ENCODE measurements at regions not wholly inside any gene's neighbourhood (a gene's known extent, or its start where the extent isn't known, plus 50 kb on each side); places are given as distances from the start of the nearest gene placed in this dataset.

DNA sequence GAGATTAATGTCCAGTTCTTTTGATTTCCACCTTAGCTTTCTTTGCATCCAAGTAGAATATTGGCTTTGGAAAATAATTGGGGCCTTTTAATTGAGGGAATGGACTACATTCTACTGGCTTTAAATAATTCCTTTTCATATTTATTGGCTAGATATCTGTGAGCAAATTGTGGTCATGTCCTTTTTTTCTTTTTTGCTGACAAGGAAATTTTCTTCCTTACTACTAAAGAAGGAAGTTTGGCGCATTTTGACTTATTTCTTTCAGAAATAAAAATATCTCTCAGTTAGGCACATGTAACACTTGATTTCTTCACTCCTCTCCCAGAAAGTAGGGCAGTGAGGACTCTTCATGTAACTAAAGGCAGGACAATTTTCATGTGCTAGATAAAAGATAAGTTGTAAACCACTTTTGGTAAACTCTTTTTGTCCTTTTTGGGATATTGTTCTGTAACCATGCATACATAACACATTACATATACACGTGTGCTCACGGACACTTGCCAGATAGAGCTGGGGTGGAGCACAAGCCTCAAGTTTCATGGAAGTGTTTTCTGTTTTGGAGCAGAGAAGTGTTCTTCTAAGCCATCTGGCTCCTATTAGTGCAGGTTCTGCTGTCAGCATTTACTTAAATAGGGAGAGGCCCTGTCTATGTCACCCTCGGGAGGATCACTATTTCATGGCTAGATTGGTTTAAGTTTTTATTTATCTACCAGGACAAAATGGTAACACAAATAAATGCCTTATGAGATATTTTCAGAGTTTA, 85.1 kb upstream of the LRIG3 start:
- no peak overlapping the region for H3K4me3 ChIP-seq (ENCODE audit: low read depth, low read length)
- no peak for DNase-seq (ENCODE audit: low read depth)
- TF ChIP-seq, protein P1, sequence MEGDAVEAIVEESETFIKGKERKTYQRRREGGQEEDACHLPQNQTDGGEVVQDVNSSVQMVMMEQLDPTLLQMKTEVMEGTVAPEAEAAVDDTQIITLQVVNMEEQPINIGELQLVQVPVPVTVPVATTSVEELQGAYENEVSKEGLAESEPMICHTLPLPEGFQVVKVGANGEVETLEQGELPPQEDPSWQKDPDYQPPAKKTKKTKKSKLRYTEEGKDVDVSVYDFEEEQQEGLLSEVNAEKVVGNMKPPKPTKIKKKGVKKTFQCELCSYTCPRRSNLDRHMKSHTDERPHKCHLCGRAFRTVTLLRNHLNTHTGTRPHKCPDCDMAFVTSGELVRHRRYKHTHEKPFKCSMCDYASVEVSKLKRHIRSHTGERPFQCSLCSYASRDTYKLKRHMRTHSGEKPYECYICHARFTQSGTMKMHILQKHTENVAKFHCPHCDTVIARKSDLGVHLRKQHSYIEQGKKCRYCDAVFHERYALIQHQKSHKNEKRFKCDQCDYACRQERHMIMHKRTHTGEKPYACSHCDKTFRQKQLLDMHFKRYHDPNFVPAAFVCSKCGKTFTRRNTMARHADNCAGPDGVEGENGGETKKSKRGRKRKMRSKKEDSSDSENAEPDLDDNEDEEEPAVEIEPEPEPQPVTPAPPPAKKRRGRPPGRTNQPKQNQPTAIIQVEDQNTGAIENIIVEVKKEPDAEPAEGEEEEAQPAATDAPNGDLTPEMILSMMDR (IDR thresholded peaks at IDR 0.05; ENCODE audit: low read depth, low read length, missing control alignments) = no peak

DNA sequence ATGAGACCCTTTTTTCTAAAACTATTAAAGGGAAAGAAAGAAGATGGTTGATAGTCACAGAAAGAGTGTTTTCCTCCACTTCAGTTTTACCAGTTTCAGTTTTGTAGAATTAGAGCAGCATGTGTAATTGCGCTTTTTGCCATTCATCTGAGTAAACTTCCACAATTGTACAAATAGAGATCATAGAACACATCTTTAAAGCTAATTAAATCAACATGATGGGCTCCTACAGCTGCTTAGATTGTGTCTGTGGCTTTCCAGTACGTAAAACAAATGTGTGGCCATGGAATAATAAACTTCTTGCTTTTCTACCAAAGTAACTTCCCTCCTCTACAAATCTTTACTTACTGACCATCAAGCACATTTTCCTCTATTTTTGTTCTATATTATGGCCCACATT, 84.2 kb upstream of the LRIG3 start:
- TF ChIP-seq, protein P1 (IDR thresholded peaks at IDR 0.05; ENCODE audit: low read depth, low read length, missing control alignments) = no peak
- H3K4me3 ChIP-seq (ENCODE audit: low read depth, low read length) = no peak overlapping the region
- DNase-seq (ENCODE audit: low read depth) = no peak

DNA sequence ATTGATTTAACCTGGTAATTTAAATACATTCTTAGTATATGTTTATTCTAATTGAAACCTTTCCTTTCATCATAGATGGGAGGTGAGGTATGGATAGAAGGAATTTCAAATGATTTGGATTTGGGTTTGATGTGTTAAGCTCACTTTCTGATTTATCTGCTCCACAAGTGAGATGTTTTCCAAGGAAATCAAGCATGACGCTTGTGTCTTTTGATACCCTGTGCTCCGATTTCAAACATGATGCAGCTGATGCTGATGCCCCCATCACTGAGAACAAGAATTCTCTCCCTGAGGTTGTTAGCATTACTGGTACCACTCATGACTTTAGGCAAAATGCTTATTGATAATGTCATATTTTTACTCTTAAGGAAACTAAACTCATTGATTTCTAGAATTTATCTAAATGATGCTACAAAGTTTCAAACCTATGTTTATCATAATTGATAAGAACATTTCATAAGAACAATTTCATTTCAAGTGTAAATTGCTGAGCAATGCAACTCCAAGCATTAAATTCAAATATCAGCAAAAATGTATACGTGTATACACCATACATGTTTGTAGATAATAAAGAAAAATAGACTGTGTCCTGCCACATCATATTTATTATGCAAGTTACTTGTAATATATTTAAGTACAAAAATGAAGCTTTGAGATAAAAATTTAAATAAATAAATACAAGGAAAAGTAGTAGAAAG, 75.5 kb upstream of the LRIG3 start:
- no peak for DNase-seq (ENCODE audit: low read depth)
- TF ChIP-seq, protein P1 (IDR thresholded peaks at IDR 0.05; ENCODE audit: low read depth, low read length, missing control alignments) = no peak

DNA sequence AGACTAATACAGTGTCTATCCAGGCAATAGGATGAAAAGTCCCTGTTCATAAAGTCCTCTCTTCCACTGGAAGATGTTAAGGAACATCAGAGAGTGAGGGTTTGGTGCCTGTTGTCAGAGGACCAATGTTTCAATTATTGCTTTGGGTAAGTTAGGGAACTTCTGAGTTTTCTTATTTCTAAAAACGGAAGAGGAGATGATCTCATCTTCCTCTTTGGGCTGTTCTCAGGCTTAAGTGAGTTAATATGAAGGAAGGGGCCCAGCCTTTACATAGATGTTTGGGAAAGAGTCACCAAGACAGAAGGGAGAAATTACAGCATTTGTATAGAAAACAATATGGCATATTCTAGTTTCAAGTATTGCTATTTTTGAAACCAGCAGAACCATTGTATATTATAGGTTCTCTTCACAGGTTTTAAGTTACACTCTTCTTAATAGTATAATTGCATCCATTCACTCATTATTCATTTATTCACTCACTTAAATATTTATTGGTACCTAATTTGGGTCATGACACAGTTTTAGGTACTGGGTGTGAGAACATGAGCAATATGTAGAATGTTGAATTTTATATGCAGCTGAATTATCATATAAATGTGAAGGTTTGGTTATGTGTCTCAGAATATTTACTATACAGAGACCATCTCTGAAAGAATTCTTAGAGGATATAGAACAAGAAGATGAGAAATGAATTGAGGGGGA, 68.5 kb upstream of the LRIG3 start:
- H3K4me3 ChIP-seq (ENCODE audit: low read depth, low read length) = no peak overlapping the region
- TF ChIP-seq, protein P1 (IDR thresholded peaks at IDR 0.05; ENCODE audit: low read depth, low read length, missing control alignments) = no peak
- no peak for DNase-seq (ENCODE audit: low read depth)

More for the DNA sequence above, 75.5 kb upstream of the LRIG3 start:
- H3K4me3 ChIP-seq (ENCODE audit: low read depth, low read length) = no peak overlapping the region

DNA sequence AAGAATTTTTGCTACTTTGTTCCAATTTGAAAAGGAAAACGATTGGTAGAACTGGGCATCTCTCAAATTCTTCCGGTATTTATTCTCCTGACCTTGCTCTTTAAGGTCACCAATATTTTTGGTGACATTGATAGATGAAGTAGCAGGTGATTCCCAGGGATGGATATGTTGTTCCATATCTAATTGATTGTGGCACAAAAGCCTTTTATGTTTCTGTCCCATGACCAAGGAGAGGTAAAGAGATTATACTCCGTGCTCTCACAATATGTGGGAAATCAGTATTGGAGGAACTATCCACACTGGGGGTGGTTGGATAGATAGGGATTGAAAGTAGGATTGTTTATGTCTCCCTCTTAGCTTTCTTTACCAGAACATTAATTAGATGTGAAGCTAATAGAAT, 61.7 kb upstream of the LRIG3 start:
- H3K4me3 ChIP-seq (ENCODE audit: low read depth, low read length) = no peak overlapping the region
- TF ChIP-seq, protein P1 (IDR thresholded peaks at IDR 0.05; ENCODE audit: low read depth, low read length, missing control alignments) = no peak
- DNase-seq (ENCODE audit: low read depth) = no peak

DNA sequence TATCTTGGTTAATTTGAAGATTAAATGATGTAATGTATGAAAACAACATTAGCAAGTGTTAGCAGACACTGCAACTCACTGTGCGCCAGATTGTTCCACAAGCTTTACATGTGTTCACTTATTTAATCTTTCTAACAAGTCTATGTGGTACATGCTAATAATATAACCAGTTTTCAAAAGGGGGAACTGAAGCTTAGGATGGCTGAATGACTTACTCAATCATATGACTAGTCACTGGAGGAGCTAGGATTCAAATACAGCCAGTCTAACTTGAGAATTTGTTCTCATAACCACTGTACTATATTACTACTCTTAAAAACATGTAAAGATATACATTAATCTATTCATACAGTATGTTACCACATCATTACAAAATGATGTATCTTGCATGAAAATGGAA, 60.5 kb upstream of the LRIG3 start:
- no peak overlapping the region for H3K4me3 ChIP-seq (ENCODE audit: low read depth, low read length)
- DNase-seq (ENCODE audit: low read depth) = no peak
- TF ChIP-seq, protein P1 (IDR thresholded peaks at IDR 0.05; ENCODE audit: low read depth, low read length, missing control alignments) = no peak
